Activated CD4-positive, alpha-beta T cell treated with anti-CD3 and anti-CD28 coated beads, Interleukin-2, amount 50 U/mL, for 16 hours (primary cell): ENCODE measurements at regions not wholly inside any gene's neighbourhood (a gene's known extent, or its start where the extent isn't known, plus 50 kb on each side); places are given as distances from the start of the nearest gene placed in this dataset.

ENCODE experiments used
- DNase-seq: peaks from one replicate; pipeline ENCODE4 v3.0.0-alpha.2; 2020

GRCh38 chr10:21249435-21249834 is 276.0 kb downstream of the SKIDA1 start:
- no peak for DNase-seq

GRCh38 chr10:21247592-21247991 is 277.9 kb downstream of the SKIDA1 start:
- no peak for DNase-seq

GRCh38 chr10:21246178-21246577 is 279.3 kb downstream of the SKIDA1 start:
- DNase-seq, result no peak

GRCh38 chr10:21243748-21244257 is 281.7 kb downstream of the SKIDA1 start:
- no peak for DNase-seq

GRCh38 chr10:21242915-21243314 is 282.6 kb downstream of the SKIDA1 start:
- DNase-seq, result no peak

- no peak for DNase-seq
These were observed 286.8 kb downstream of the SKIDA1 start for GRCh38 chr10:21238717-21239116.

GRCh38 chr10:21238044-21238443 is 287.4 kb downstream of the SKIDA1 start:
- DNase-seq, result no peak

GRCh38 chr10:21234761-21235160 is 290.7 kb downstream of the SKIDA1 start:
- no peak for DNase-seq

- no peak for DNase-seq
These were observed 295.3 kb downstream of the SKIDA1 start for GRCh38 chr10:21230219-21230618.

GRCh38 chr10:21217748-21218367 is 307.6 kb downstream of the SKIDA1 start:
- DNase-seq, result no peak

GRCh38 chr10:21217107-21217506 is 308.4 kb downstream of the SKIDA1 start:
- DNase-seq, result no peak

GRCh38 chr10:21214329-21214728 is 311.2 kb downstream of the SKIDA1 start:
- DNase-seq, result no peak

- DNase-seq, result no peak
These were observed 312.1 kb downstream of the SKIDA1 start for GRCh38 chr10:21213381-21213780.

GRCh38 chr10:21212912-21213311 is 312.6 kb downstream of the SKIDA1 start:
- DNase-seq, result no peak

- no peak for DNase-seq
These were observed 313.1 kb downstream of the SKIDA1 start for GRCh38 chr10:21212348-21212747.

GRCh38 chr10:21209495-21209894 is 312.4 kb upstream of the NEBL start:
- DNase-seq, result no peak

- DNase-seq, result no peak
These were observed 311.7 kb upstream of the NEBL start for GRCh38 chr10:21208666-21209316.

- DNase-seq, result no peak
These were observed 310.9 kb upstream of the NEBL start for GRCh38 chr10:21207852-21208646.

- DNase-seq, result no peak
These were observed 308.2 kb upstream of the NEBL start for GRCh38 chr10:21205328-21205727.

- DNase-seq, result no peak
These were observed 306.5 kb upstream of the NEBL start for GRCh38 chr10:21203473-21204107.

GRCh38 chr10:21202776-21203462 is 305.8 kb upstream of the NEBL start:
- DNase-seq, result no peak

- DNase-seq, result no peak
These were observed 302.4 kb upstream of the NEBL start for GRCh38 chr10:21199501-21199900.

GRCh38 chr10:21197838-21198237 is 300.7 kb upstream of the NEBL start:
- DNase-seq, result no peak
